GM18909 (cell line): ENCODE measurements at regions not wholly inside any gene's neighbourhood (a gene's known extent, or its start where the extent isn't known, plus 50 kb on each side); places are given as distances from the start of the nearest gene placed in this dataset.
"Not testable (repeated sequence)": the region's sequence is repeated elsewhere in the genome, so short reads cannot be mapped to it uniquely, and the experiment has no call there.

ENCODE experiments used
- ATAC-seq: cut with Tn5 transposase; IDR thresholded peaks from one replicate; pipeline ENCODE4 v1.9.1; 2021; ENCODE audit warnings: mild to moderate bottlenecking; ENCODE audit not compliant: unreplicated experiment, poor library complexity

- ATAC-seq, result no peak
These were observed 152.6 kb downstream of the COPS8 start for GRCh38 chr2:237238249-237238648.

- ATAC-seq, result no peak
These were observed 154.6 kb downstream of the COPS8 start for GRCh38 chr2:237240252-237240651.

GRCh38 chr2:237240868-237241267 lies 155.2 kb downstream of the COPS8 start:
- ATAC-seq, result not testable (repeated sequence)

GRCh38 chr2:237242091-237242536 lies 156.4 kb downstream of the COPS8 start:
- ATAC-seq, result no peak

GRCh38 chr2:237243487-237243886 lies 157.8 kb downstream of the COPS8 start:
- no peak for ATAC-seq

GRCh38 chr2:237244178-237244577 lies 158.5 kb downstream of the COPS8 start:
- no peak for ATAC-seq

GRCh38 chr2:237244976-237245646 lies 159.4 kb downstream of the COPS8 start:
- ATAC-seq, result no peak

GRCh38 chr2:237250599-237250998 lies 163.4 kb downstream of the COL6A3 start:
- no peak for ATAC-seq

GRCh38 chr2:237251986-237252385 lies 162.0 kb downstream of the COL6A3 start:
- ATAC-seq, result no peak

GRCh38 chr2:237253046-237253702 lies 160.8 kb downstream of the COL6A3 start:
- no peak for ATAC-seq

GRCh38 chr2:237254369-237254861 lies 159.5 kb downstream of the COL6A3 start:
- no peak for ATAC-seq

- ATAC-seq, result no peak
These were observed 158.9 kb downstream of the COL6A3 start for GRCh38 chr2:237254911-237255578.

- no peak for ATAC-seq
These were observed 157.1 kb downstream of the COL6A3 start for GRCh38 chr2:237256887-237257286.

GRCh38 chr2:237257471-237257951 lies 156.5 kb downstream of the COL6A3 start:
- ATAC-seq, result no peak

GRCh38 chr2:237258116-237258515 lies 155.8 kb downstream of the COL6A3 start:
- no peak for ATAC-seq

GRCh38 chr2:237258615-237259014 lies 155.3 kb downstream of the COL6A3 start:
- ATAC-seq, result no peak

GRCh38 chr2:237259201-237259600 lies 154.8 kb downstream of the COL6A3 start:
- ATAC-seq, result no peak

- ATAC-seq, result no peak
These were observed 153.8 kb downstream of the COL6A3 start for GRCh38 chr2:237260039-237260620.

- no peak for ATAC-seq
These were observed 153.3 kb downstream of the COL6A3 start for GRCh38 chr2:237260686-237261085.

- no peak for ATAC-seq
These were observed 152.6 kb downstream of the COL6A3 start for GRCh38 chr2:237261327-237261726.
